SK-N-SH (cell line): ENCODE measurements at regions not wholly inside any gene's neighbourhood (a gene's known extent, or its start where the extent isn't known, plus 50 kb on each side); places are given as distances from the start of the nearest gene placed in this dataset.

ENCODE experiments used
- CTCF ChIA-PET: fragments of 300-600, 350-600 bp; formaldehyde crosslinking; extraction: SDS; loops from one replicate; lab custom pipeline; 2021; lab: Yijun Ruan, JAX
- POLR2A ChIA-PET: fragments of 350-600 bp; sonication (Branson Sonifier 250); formaldehyde crosslinking; extraction: SDS; loops from one replicate; lab custom pipeline; 2020; ENCODE audit warnings: antibody characterized with exemption, inconsistent platforms; lab: Yijun Ruan, JAX
- DNase-seq: peaks from one replicate; pipeline ENCODE4 v3.0.0; 2012
- H2AFZ ChIP-seq: fragments of 200-600 bp; sonication (generic); 2 replicates; pipeline ENCODE4 v1.8.1; 2016; ENCODE audit warnings: antibody characterized with exemption, mild to moderate bottlenecking, low read depth
- H3F3A ChIP-seq: fragments of 200-600 bp; sonication (generic); replicated peaks from 2 replicates; pipeline ENCODE3; 2016; ENCODE audit warnings: antibody characterized with exemption, mild to moderate bottlenecking; ENCODE audit not compliant: insufficient read depth
- H3K27ac ChIP-seq, 2 experiments: fragments of 200-500 bp in 1 of 2; fragments of 200-600 bp in 1 of 2; sonication (Bioruptor generic) in 1 of 2; sonication (generic), shearing (Covaris generic) in 1 of 2; 2 replicates each; pipeline versions ENCODE4 v1.5.1 to v1.6.1; 2014 to 2016; ENCODE audit warnings: low read depth in 2 of 2, inconsistent platforms in 1 of 2, low read length in 1 of 2, mild to moderate bottlenecking in 1 of 2, mixed read lengths in 1 of 2
- H3K27me3 ChIP-seq: fragments of 200-600 bp; sonication (generic), shearing (Covaris generic); 2 replicates; pipeline ENCODE4 v1.6.1; 2016; ENCODE audit warnings: mixed run types; ENCODE audit not compliant: insufficient read depth
- H3K36me3 ChIP-seq, 2 experiments: fragments of 200-500 bp in 1 of 2; fragments of 200-600 bp in 1 of 2; sonication (Bioruptor generic) in 1 of 2; sonication (generic) in 1 of 2; replicated peaks in 1 of 2; 2 replicates each; pipeline versions ENCODE3 to v1.5.1; 2014 to 2016; ENCODE audit warnings: low read length in 1 of 2, mild to moderate bottlenecking in 1 of 2; ENCODE audit not compliant: insufficient read depth in 2 of 2, control insufficient read depth in 1 of 2
- H3K4me1 ChIP-seq, 2 experiments: fragments of 200-500 bp in 1 of 2; fragments of 200-600 bp in 1 of 2; sonication (Bioruptor generic) in 1 of 2; sonication (generic), shearing (Covaris generic) in 1 of 2; 2 replicates each; pipeline versions ENCODE4 v1.5.1 to v1.6.1; 2014 to 2016; ENCODE audit warnings: low read depth in 1 of 2, low read length in 1 of 2, mixed run types in 1 of 2; ENCODE audit not compliant: insufficient read depth in 2 of 2, control insufficient read depth in 1 of 2
- H3K4me2 ChIP-seq: fragments of 200-600 bp; sonication (generic), shearing (Covaris generic); 2 replicates; pipeline ENCODE4 v1.6.1; 2017; ENCODE audit warnings: mixed run types
- H3K4me3 ChIP-seq, 2 experiments: fragments of 200-500 bp in 1 of 2; fragments of 200-600 bp in 1 of 2; sonication (Bioruptor generic) in 1 of 2; sonication (generic), shearing (Covaris generic) in 1 of 2; 2 replicates each; pipeline versions ENCODE4 v1.5.1 to v1.8.1; 2014 to 2016; ENCODE audit warnings: low read depth in 2 of 2, inconsistent platforms in 1 of 2, low read length in 1 of 2, mild to moderate bottlenecking in 1 of 2, mixed read lengths in 1 of 2, moderate library complexity in 1 of 2
- H3K79me2 ChIP-seq: fragments of 200-600 bp; sonication (generic); 2 replicates; pipeline ENCODE4 v1.8.1; 2017; ENCODE audit warnings: mild to moderate bottlenecking; ENCODE audit not compliant: insufficient read depth
- H3K9ac ChIP-seq: fragments of 200-600 bp; sonication (generic); 2 replicates; pipeline ENCODE4 v1.6.1; 2017; ENCODE audit warnings: mixed run types
- H3K9me2 ChIP-seq: fragments of 200-600 bp; sonication (generic); 2 replicates; pipeline ENCODE4 v1.6.1; 2017; ENCODE audit warnings: mixed run types
- H3K9me3 ChIP-seq: fragments of 200-600 bp; sonication (generic); 2 replicates; pipeline ENCODE4 v1.6.1; 2017; ENCODE audit warnings: mixed run types, mild to moderate bottlenecking, moderate library complexity
- H4K20me1 ChIP-seq: fragments of 200-600 bp; sonication (generic); 2 replicates; pipeline ENCODE4 v1.6.1; 2017; ENCODE audit warnings: mild to moderate bottlenecking, mixed run types; ENCODE audit not compliant: insufficient read depth
- CHD2 ChIP-seq: fragments of 150-350 bp; IDR thresholded peaks from 2 replicates; pipeline ENCODE4 v1.6.1; 2018; ENCODE audit warnings: low read length; ENCODE audit not compliant: partially characterized antibody
- EP300 ChIP-seq, 2 experiments: IDR thresholded peaks; 2 replicates each; pipeline versions ENCODE4 v1.4.0 to v1.6.1; 2012; ENCODE audit warnings: borderline replicate concordance in 1 of 2, low read depth in 1 of 2, low read length in 1 of 2
- EZH2phosphoT487 ChIP-seq: fragments of 200-600 bp; sonication (generic); IDR thresholded peaks from 2 replicates; pipeline ENCODE4 v1.6.1; 2017; ENCODE audit warnings: low read depth, mixed run types, mild to moderate bottlenecking, antibody characterized with exemption, moderate library complexity, borderline replicate concordance
- FOSL2 ChIP-seq: IDR thresholded peaks from 2 replicates; pipeline ENCODE4 v1.4.0; 2012; ENCODE audit warnings: low read depth, mild to moderate bottlenecking, moderate library complexity, borderline replicate concordance
- FOXM1 ChIP-seq: IDR thresholded peaks from 2 replicates; pipeline ENCODE4 v1.4.0; 2012; ENCODE audit warnings: low read depth, mild to moderate bottlenecking
- GABPA ChIP-seq: IDR thresholded peaks from 2 replicates; pipeline ENCODE4 v1.4.0; 2012; ENCODE audit warnings: low read depth, mild to moderate bottlenecking
- GATA2 ChIP-seq: sonication (generic); formaldehyde crosslinking; IDR thresholded peaks from 2 replicates; pipeline ENCODE4 v1.5.0; 2020; ENCODE audit warnings: mild to moderate bottlenecking, missing genetic modification reagents
- JUND ChIP-seq: IDR thresholded peaks from 2 replicates; pipeline ENCODE4 v1.4.0; 2012
- MEF2A ChIP-seq: IDR thresholded peaks from 2 replicates; pipeline ENCODE4 v1.4.0; 2012; ENCODE audit warnings: low read depth, borderline replicate concordance
- MXI1 ChIP-seq: IDR thresholded peaks from 2 replicates; pipeline ENCODE4 v1.6.1; 2012; ENCODE audit warnings: mild to moderate bottlenecking, low read depth, low read length, improper control_type of control experiment
- NFIC ChIP-seq: IDR thresholded peaks from 2 replicates; pipeline ENCODE4 v1.4.0; 2012; ENCODE audit warnings: borderline replicate concordance
- NRF1 ChIP-seq: IDR thresholded peaks from 2 replicates; pipeline ENCODE4 v1.6.1; 2012; ENCODE audit warnings: low read depth, mild to moderate bottlenecking, low read length
- POLR2AphosphoS5 ChIP-seq: IDR thresholded peaks from 2 replicates; pipeline ENCODE4 v1.6.1; 2012; ENCODE audit warnings: low read depth, low read length
- RAD21 ChIP-seq: IDR thresholded peaks from 2 replicates; pipeline ENCODE4 v1.6.1; 2012; ENCODE audit warnings: mild to moderate bottlenecking, low read length
- RFX5 ChIP-seq: IDR thresholded peaks from 2 replicates; pipeline ENCODE4 v1.6.1; 2012; ENCODE audit warnings: mild to moderate bottlenecking, improper control_type of control experiment, low read length
- RXRA ChIP-seq: IDR thresholded peaks from 2 replicates; pipeline ENCODE4 v1.4.0; 2012; ENCODE audit warnings: low read depth, mild to moderate bottlenecking, borderline replicate concordance
- SMC3 ChIP-seq: IDR thresholded peaks from 2 replicates; pipeline ENCODE4 v1.6.1; 2012; ENCODE audit warnings: low read depth, low read length, improper control_type of control experiment
- TCF12 ChIP-seq: IDR thresholded peaks from 2 replicates; pipeline ENCODE4 v1.4.0; 2012
- TEAD4 ChIP-seq: IDR thresholded peaks from 2 replicates; pipeline ENCODE4 v1.4.0; 2012; ENCODE audit warnings: mild to moderate bottlenecking, borderline replicate concordance; ENCODE audit not compliant: insufficient read depth
- WGBS: methylation state at CpG from one replicate; pipeline ENCODE4 v1.1.6; 2017; ENCODE audit warnings: low lambda C conversion rate; 5-methylcytosine and 5-hydroxymethylcytosine counted together
- TF ChIP-seq, protein P1 (sequence below): IDR thresholded peaks from 2 replicates; pipeline ENCODE4; 2012
- TF ChIP-seq, protein P2 (sequence below): IDR thresholded peaks from 2 replicates; pipeline ENCODE4 v1.4.0; 2012; ENCODE audit warnings: low read depth
- TF ChIP-seq, protein P3 (sequence below): IDR thresholded peaks from 2 replicates; pipeline ENCODE4 v1.4.0; 2012; ENCODE audit warnings: low read depth, borderline replicate concordance

DNA sequence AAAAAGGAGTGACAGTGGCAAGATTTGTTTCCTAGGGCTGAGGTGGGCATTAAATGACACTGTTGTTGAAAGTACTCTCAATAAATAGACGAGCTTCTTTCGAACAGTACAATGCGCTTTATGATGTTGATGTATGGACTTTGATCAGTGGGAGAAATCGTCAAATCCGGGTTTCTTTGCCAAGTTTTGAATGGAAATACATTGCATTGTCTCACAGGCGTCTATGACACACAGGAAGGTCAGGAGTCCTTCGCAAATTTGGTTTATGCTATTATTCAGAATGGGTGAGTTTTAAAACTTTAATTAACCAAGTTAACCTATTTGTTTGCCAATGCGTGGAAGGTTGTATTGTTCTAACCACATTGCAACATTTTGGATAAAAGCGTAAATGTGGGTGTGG, 547.3 kb upstream of the SLC35B3 start:
- TF ChIP-seq SMC3 (no peak), POLR2AphosphoS5 (no peak)
- 39% methylated on average over 9 of the region's 9 CpGs for WGBS
- ChIA-PET POLR2A (no interaction called here), CTCF (interaction anchor here (0.5 to 3.7 kb wide), 28 partner anchors 10 to 1484 kb away, joined by 3 to 34 read pairs (median 4); no protein-coding TSS in a partner anchor)
- Histone ChIP-seq H3K9ac (no peak overlapping the region), H2AFZ (no peak overlapping the region), H3K27ac (no peak overlapping the region), H3K4me2 (no peak overlapping the region), H3K9me3 (no peaks in the 10 kb centered on the region), H3K27me3 (no peaks in the 10 kb centered on the region), H3K4me1 (no peaks in the 10 kb centered on the region; a peak in 1 of 4 replicates), H3K9me2 (no peaks in the 10 kb centered on the region), H3K79me2 (no peaks in the 10 kb centered on the region), H3K36me3 (no peaks in the 10 kb centered on the region), H3F3A (no peaks in the 10 kb centered on the region), H3K4me3 (peak overlapping the region in 1 of 2 experiments; percentile 16; a peak in 1 of 4 replicates), H4K20me1 (no peaks in the 10 kb centered on the region)
- no peak for DNase-seq

DNA sequence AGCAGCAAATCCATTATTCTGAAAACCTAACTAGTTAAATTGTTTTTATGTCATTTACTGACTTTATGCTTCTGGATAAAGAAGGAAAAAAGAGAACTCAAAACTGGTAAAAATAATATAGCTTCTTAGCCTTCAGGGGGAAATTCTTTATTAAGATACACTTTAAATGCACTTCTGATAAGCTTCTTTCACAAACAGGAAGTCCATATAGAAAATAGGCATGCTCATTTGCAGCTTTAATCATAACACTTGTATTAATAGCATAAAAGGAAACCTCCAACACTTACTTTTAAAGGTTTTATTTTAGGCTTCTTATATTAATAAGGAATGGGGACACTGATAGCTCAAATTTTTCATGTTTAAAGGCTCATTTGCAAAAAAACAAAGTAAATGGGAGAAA, 538.0 kb upstream of the SLC35B3 start:
- no peaks in the 10 kb centered on the region for H3K79me2 ChIP-seq
- POLR2A ChIA-PET = no interaction called here
- TF ChIP-seq EZH2phosphoT487 (no peak), RXRA (no peak), MEF2A (no peak), JUND (no peak), TEAD4 (no peak), FOXM1 (no peak), FOSL2 (no peak)
- TF ChIP-seq, protein P1, sequence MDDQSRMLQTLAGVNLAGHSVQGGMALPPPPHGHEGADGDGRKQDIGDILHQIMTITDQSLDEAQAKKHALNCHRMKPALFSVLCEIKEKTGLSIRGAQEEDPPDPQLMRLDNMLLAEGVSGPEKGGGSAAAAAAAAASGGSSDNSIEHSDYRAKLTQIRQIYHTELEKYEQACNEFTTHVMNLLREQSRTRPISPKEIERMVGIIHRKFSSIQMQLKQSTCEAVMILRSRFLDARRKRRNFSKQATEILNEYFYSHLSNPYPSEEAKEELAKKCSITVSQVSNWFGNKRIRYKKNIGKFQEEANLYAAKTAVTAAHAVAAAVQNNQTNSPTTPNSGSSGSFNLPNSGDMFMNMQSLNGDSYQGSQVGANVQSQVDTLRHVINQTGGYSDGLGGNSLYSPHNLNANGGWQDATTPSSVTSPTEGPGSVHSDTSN = no peak
- no peak for DNase-seq
- CTCF ChIA-PET = interaction anchor here (4.5 kb wide), 1 partner anchor 9 kb away, joined by 34 read pairs; no protein-coding TSS in a partner anchor
- no peaks in the 10 kb centered on the region for H3K27me3 ChIP-seq
- H4K20me1 ChIP-seq = no peaks in the 10 kb centered on the region
- H3K27ac ChIP-seq = no peak overlapping the region
- no peaks in the 10 kb centered on the region for H3K36me3 ChIP-seq
- H3K9me3 ChIP-seq = no peaks in the 10 kb centered on the region
- no peaks in the 10 kb centered on the region for H3F3A ChIP-seq
- H3K9ac ChIP-seq = no peak overlapping the region
- H3K9me2 ChIP-seq = no peaks in the 10 kb centered on the region
- no peak overlapping the region for H3K4me3 ChIP-seq
- H2AFZ ChIP-seq = no peak overlapping the region
- no peak overlapping the region for H3K4me2 ChIP-seq
- H3K4me1 ChIP-seq = no peaks in the 10 kb centered on the region; a peak in 1 of 4 replicates

DNA sequence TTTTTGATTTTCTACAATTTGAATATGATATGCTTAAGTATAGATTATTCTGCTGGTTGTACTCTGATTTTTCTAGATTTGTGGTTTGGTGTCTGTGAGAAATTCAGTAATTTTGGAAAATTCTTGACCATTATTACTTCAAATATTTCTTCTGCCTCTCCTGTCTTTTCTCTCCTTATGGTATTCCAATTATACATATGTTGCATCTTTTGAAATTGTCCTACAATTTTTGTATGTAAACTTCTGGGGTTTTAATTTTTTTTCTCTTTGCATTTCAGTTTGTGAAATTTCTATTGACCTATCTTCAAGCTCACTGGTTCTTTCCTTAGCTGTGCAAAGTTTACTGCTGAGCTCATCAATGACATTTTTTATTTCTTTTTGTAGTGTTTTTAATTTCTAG, 534.4 kb upstream of the SLC35B3 start:
- DNase-seq = no peak
- Histone ChIP-seq H3K9ac (no peak overlapping the region), H3K79me2 (no peaks in the 10 kb centered on the region), H3K27ac (no peak overlapping the region), H3K36me3 (no peaks in the 10 kb centered on the region), H3K4me2 (no peak overlapping the region), H3K27me3 (no peaks in the 10 kb centered on the region), H4K20me1 (no peaks in the 10 kb centered on the region), H3K4me1 (no peaks in the 10 kb centered on the region; a peak in 1 of 4 replicates), H3K9me3 (no peaks in the 10 kb centered on the region), H2AFZ (no peak overlapping the region), H3K9me2 (no peaks in the 10 kb centered on the region), H3K4me3 (no peak overlapping the region), H3F3A (no peaks in the 10 kb centered on the region)
- CTCF ChIA-PET = interaction anchor here (4.5 kb wide), 1 partner anchor 13 kb away, joined by 34 read pairs; no protein-coding TSS in a partner anchor
- TF ChIP-seq RAD21 = no peak
- TF ChIP-seq CHD2 = no peak
- TF ChIP-seq, protein P2, sequence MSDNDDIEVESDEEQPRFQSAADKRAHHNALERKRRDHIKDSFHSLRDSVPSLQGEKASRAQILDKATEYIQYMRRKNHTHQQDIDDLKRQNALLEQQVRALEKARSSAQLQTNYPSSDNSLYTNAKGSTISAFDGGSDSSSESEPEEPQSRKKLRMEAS = no peak
- TF ChIP-seq SMC3 = no peak
- no peak for TF ChIP-seq NRF1
- no peak for TF ChIP-seq EP300 (IDR thresholded peaks at IDR 0.05; ENCODE audit: borderline replicate concordance in 1 of 2, low read depth in 1 of 2, low read length in 1 of 2)
- TF ChIP-seq NFIC = no peak
- TF ChIP-seq GATA2 (CRISPR knock-in tag) = no peak
- no peak for TF ChIP-seq TCF12
- TF ChIP-seq POLR2AphosphoS5 = no peak
- TF ChIP-seq FOXM1 = no peak
- no peak for TF ChIP-seq RXRA
- TF ChIP-seq RFX5 = no peak
- TF ChIP-seq JUND = no peak
- TF ChIP-seq GABPA = no peak
- no peak for TF ChIP-seq MXI1
- TF ChIP-seq, protein P3, sequence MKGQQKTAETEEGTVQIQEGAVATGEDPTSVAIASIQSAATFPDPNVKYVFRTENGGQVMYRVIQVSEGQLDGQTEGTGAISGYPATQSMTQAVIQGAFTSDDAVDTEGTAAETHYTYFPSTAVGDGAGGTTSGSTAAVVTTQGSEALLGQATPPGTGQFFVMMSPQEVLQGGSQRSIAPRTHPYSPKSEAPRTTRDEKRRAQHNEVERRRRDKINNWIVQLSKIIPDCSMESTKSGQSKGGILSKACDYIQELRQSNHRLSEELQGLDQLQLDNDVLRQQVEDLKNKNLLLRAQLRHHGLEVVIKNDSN = no peak
- POLR2A ChIA-PET = no interaction called here
